Activated naive CD8-positive, alpha-beta T cell treated with anti-CD3 and anti-CD28 coated beads, Interleukin-2, amount 10 ng/mL, durations not matched to agents 7 days and 5 days (primary cell): ENCODE measurements at regions not wholly inside any gene's neighbourhood (a gene's known extent, or its start where the extent isn't known, plus 50 kb on each side); places are given as distances from the start of the nearest gene placed in this dataset.

Source experiments
- ATAC-seq: fragments of 150-1000 bp; cut with Tn5 transposase; one replicate; pipeline ENCODE4 v1.10.0; 2021; ENCODE audit warnings: low read depth, moderate library complexity
- POLR2A ChIA-PET: fragments of 350-600 bp; sonication (Branson Sonifier 250); formaldehyde crosslinking; loops from one replicate; lab custom pipeline; 2021; ENCODE audit warnings: antibody characterized with exemption; lab: Charles Lee
- DNase-seq: peaks from one replicate; pipeline ENCODE4 v3.0.0; 2021
- H3K27ac Mint-ChIP-seq: one replicate; pipeline ENCODE4 v1.8.0; 2022; ENCODE audit warnings: mild to moderate bottlenecking, mixed read lengths
- H3K27me3 Mint-ChIP-seq: one replicate; pipeline ENCODE4 v1.8.0; 2022; ENCODE audit warnings: mild to moderate bottlenecking, moderate library complexity, mixed read lengths
- H3K36me3 Mint-ChIP-seq: one replicate; pipeline ENCODE4 v1.8.0; 2021; ENCODE audit warnings: mild to moderate bottlenecking, mixed read lengths
- H3K4me1 Mint-ChIP-seq: one replicate; pipeline ENCODE4 v1.8.0; 2021; ENCODE audit warnings: mixed read lengths
- H3K4me3 Mint-ChIP-seq: one replicate; pipeline ENCODE4 v1.8.0; 2022; ENCODE audit warnings: mild to moderate bottlenecking, moderate library complexity, mixed read lengths
- H3K9me3 Mint-ChIP-seq: one replicate; pipeline ENCODE4 v1.8.0; 2021; ENCODE audit warnings: mixed read lengths

GRCh38 chr6:12221856-12222255 is 68.3 kb upstream of the EDN1 start:
- Mint-ChIP-seq H3K27ac (no peak overlapping the region), H3K4me1 (no peaks in the 10 kb centered on the region), H3K36me3 (no peaks in the 10 kb centered on the region), H3K9me3 (no peaks in the 10 kb centered on the region), H3K4me3 (no peak overlapping the region), H3K27me3 (peaks cover 3% of the 10 kb centered on the region)
- POLR2A ChIA-PET, result no interaction called here
- no peak for DNase-seq
- no peak for ATAC-seq

DNA sequence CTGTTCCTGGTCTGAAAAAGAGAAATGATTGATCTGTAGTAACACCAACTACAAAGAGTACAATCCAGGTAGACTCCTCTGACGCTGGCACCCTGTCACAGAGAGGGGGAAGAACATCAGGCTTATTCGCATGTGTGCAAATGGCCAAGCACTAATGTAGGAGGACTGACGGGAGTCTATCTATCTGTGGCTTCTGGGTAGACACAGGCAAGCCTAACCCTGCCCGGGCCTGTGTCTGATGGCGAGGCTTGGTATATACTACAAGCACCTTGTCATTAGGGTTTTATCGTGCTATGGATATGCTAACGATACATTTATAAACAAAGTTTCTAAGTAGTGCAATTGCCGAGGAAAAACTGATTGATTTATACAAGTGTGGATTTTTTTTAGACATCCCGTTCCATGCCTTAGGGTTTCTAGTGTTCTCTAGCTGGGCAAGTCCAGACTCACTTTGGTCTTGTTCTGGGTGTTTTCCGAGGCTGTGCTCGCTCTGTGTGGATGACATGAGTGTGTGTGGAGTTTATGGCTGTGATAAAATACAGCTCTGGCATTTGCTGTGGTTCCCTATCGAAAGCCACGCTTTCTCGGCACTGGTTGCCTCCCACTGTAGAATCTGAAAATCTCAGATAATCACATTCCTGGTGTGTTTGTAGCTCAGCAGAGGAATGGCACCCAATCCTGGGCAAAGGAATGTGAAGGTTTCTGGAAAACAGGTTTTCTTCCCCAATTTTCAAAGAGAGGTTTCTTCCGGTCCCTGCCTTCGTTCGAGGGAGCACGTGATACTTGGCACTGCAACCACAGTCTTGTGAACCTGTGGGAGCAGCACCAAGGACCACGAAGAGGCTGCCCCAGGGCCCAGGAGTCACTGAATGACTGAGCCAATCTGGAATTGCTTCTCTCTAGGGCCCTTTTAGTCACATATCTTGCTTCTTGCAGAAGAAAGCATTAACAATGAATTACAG is 67.5 kb upstream of the EDN1 start:
- H3K27ac Mint-ChIP-seq, result no peak overlapping the region
- H3K9me3 Mint-ChIP-seq, result no peaks in the 10 kb centered on the region
- H3K27me3 Mint-ChIP-seq, result peaks cover 3% of the 10 kb centered on the region
- H3K4me1 Mint-ChIP-seq, result no peaks in the 10 kb centered on the region
- ATAC-seq (no peak), DNase-seq (no peak)
- POLR2A ChIA-PET, result no interaction called here
- H3K36me3 Mint-ChIP-seq, result no peaks in the 10 kb centered on the region
- H3K4me3 Mint-ChIP-seq, result no peak overlapping the region

- Mint-ChIP-seq H3K27ac (no peak overlapping the region), H3K4me3 (no peak overlapping the region), H3K9me3 (no peaks in the 10 kb centered on the region), H3K27me3 (peaks cover 3% of the 10 kb centered on the region), H3K36me3 (no peaks in the 10 kb centered on the region), H3K4me1 (no peaks in the 10 kb centered on the region)
- ATAC-seq, result no peak
- no peak for DNase-seq
- POLR2A ChIA-PET, result no interaction called here
These were observed 66.8 kb upstream of the EDN1 start for GRCh38 chr6:12223383-12223782.

DNA sequence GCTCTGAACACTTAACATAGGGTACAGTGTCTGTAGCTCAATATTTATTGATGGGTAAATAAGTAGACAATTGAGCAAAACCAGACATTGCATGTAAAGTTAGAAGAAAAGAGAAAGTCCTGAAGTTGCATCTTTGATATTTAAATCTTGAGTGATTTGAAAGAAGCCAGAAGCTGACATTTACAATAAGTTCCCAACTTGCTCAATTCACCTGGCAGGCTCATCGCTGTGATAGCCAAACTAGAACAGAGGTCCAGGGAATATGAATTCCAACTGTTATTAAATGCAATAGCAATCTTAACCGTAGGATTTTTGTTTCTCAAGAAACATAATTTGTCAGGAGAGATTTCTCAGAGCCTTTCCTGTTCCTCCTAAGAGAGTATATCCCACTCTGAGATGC is 65.9 kb upstream of the EDN1 start:
- no peaks in the 10 kb centered on the region for H3K4me1 Mint-ChIP-seq
- H3K27ac Mint-ChIP-seq, result no peak overlapping the region
- peaks cover 3% of the 10 kb centered on the region for H3K27me3 Mint-ChIP-seq
- POLR2A ChIA-PET, result no interaction called here
- no peak overlapping the region for H3K4me3 Mint-ChIP-seq
- ATAC-seq (no peak), DNase-seq (no peak)
- H3K36me3 Mint-ChIP-seq, result no peaks in the 10 kb centered on the region
- H3K9me3 Mint-ChIP-seq, result no peaks in the 10 kb centered on the region

DNA sequence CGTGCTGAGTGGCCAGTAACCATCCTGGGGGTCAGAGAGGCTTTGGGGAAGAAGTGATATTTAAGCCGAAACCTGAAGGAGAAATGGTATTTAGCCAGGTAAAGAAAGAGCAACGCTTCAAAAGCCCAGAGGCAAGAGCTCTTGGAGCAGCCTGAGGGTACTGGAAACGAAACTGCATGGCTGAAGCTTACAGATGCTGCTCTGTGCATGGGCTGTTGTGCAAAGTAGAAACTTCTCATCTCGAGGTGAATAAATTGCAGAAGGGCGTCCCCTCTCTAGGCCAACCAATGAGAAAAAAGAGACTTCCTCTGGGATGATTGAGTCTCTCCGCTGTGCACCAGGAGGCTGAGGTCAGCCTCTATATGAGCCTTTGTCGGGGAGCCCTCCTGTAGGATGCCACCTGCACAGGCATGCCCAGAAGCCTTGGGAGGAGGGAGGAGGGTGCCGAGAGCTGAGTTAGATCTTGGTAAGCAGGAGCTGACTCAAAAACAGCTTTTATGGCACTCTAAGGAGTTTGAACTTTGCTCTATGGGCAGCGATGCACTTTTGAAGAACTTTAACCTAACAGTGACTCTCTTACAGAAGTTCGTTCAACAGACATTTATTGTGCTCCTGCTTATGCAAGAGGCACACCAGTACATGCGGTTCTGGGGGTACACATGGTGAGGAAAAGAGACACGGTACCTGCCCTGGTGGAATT is 61.6 kb upstream of the EDN1 start:
- Mint-ChIP-seq H3K4me1 (peaks cover 13% of the 10 kb centered on the region), H3K27me3 (peaks cover 3% of the 10 kb centered on the region), H3K27ac (no peak overlapping the region), H3K4me3 (no peak overlapping the region), H3K36me3 (no peaks in the 10 kb centered on the region), H3K9me3 (no peaks in the 10 kb centered on the region)
- ATAC-seq (no peak), DNase-seq (no peak)
- POLR2A ChIA-PET, result no interaction called here

GRCh38 chr6:12229332-12229731 is 60.8 kb upstream of the EDN1 start:
- Mint-ChIP-seq H3K4me1 (peaks cover 20% of the 10 kb centered on the region), H3K27ac (no peak overlapping the region), H3K9me3 (no peaks in the 10 kb centered on the region), H3K36me3 (no peaks in the 10 kb centered on the region), H3K27me3 (peaks cover 3% of the 10 kb centered on the region), H3K4me3 (no peak overlapping the region)
- ATAC-seq (no peak), DNase-seq (no peak)
- POLR2A ChIA-PET, result no interaction called here

DNA sequence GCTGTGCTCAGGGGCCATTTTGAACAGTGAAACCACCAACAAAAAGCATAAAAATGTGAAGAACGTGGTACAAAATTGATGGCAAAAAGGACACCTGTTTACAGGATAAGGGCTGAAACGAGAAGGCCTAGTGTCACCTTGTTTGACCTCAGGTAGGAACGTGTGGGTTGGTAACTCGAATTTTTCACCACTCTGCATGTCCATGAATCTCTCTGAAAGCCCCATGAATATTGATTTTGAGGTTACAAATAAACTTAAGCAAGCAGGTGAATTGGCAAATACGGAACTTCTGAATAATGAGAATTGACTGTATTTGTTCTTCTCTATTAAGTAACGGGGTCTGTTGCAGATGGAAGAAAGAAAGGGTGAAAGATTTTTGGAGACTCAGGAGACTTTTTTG is 59.6 kb upstream of the EDN1 start:
- POLR2A ChIA-PET, result no interaction called here
- no peak for DNase-seq
- H3K27ac Mint-ChIP-seq, result no peak overlapping the region
- H3K36me3 Mint-ChIP-seq, result no peaks in the 10 kb centered on the region
- H3K4me1 Mint-ChIP-seq, result peaks cover 24% of the 10 kb centered on the region
- H3K27me3 Mint-ChIP-seq, result peaks cover 3% of the 10 kb centered on the region
- H3K9me3 Mint-ChIP-seq, result no peaks in the 10 kb centered on the region
- no peak overlapping the region for H3K4me3 Mint-ChIP-seq
- no peak for ATAC-seq

DNA sequence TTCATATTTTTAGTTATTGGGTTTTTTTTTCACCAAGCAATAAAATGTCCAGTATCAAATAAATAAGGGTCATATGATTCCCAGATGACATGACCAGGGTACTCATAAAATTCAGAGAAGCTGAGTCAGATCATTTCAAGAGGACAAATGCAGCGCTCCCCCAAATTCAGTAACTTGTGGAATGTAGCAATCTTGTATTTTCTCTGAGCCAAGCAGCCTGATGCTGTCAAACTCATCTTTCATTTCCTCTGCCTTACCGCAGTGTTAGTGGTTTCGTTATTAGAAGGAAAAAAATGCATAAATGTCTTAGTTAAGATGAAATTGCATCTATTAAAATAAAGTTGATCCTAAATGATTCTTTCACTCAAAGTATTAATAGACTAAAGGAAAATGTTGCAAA is 57.8 kb upstream of the EDN1 start:
- H3K27me3 Mint-ChIP-seq, result no peaks in the 10 kb centered on the region
- ATAC-seq, result peak; percentile 28
- DNase-seq, result no peak
- peak overlapping the region; percentile 42 for H3K4me3 Mint-ChIP-seq
- POLR2A ChIA-PET, result no interaction called here
- peaks cover 24% of the 10 kb centered on the region for H3K4me1 Mint-ChIP-seq
- H3K27ac Mint-ChIP-seq, result peak overlapping the region; percentile 33
- H3K36me3 Mint-ChIP-seq, result no peaks in the 10 kb centered on the region
- no peaks in the 10 kb centered on the region for H3K9me3 Mint-ChIP-seq

DNA sequence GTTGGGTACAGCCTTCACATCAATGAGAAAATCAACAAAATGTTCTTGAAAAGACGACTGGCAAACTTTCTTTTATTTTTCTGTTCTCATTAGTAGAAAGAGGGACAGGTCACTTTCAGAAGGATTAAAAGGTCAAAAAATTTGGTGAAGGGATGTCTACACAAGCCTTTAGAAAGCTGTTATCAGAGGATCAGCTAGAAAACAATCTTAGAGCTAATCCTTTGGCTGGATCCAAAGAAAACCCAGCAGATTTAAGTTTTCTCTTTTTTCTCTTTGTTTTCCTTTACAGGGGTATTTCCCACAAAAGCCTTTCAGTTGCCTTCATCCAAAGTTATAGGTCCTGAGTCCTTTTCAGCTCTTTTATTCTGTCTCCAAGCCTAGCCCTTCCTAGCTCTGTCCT is 57.3 kb upstream of the EDN1 start:
- Mint-ChIP-seq H3K9me3 (no peaks in the 10 kb centered on the region), H3K4me3 (peak overlapping the region; percentile 42), H3K27me3 (no peaks in the 10 kb centered on the region), H3K36me3 (no peaks in the 10 kb centered on the region), H3K4me1 (peaks cover 24% of the 10 kb centered on the region), H3K27ac (peak overlapping the region; percentile 78)
- POLR2A ChIA-PET, result no interaction called here
- ATAC-seq, result no peak
- DNase-seq, result no peak

DNA sequence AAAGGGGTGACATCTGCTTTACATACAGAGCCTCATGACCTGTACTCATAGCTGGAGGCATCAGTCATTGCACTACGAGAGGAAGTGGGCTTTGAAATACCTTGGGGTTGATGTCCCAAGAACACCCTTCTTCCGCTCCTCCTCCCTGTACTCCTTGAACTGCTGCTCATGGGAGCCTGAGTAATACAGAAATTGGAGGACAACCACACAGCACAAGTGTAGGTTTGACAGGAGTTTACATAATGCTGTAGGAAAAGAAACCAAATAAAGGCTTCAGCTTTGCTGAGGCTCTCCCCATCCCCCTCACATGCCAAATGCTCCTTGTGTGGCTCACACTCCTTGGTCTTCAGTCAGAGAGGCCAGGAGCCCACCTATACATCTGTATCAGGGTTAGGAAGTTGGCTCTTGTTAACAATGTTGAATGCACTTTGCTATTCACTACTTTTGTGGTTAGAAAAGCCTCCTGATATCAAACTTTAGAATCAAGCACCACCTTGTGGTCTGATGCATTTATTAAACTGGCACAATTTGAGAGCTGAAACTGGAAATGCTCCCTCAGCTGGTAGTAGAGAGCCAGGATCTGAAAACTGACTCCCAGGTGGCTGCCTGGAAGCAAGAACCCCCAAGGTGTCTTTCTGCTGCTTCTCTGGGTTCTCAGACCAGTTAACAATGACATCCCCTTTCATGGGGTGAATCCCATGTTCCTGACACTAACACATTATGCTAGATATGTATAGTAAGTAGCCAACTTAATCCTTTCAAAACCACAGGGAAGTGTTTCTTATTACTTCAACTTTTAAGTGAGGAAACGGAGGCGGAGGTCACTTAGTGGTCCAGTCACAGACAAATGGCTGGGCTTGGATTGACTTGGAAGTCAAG is 56.2 kb upstream of the EDN1 start:
- H3K36me3 Mint-ChIP-seq, result no peaks in the 10 kb centered on the region
- H3K27me3 Mint-ChIP-seq, result no peaks in the 10 kb centered on the region
- peak overlapping the region; percentile 23 for H3K4me3 Mint-ChIP-seq
- H3K27ac Mint-ChIP-seq, result peak overlapping the region; percentile 78
- no peaks in the 10 kb centered on the region for H3K9me3 Mint-ChIP-seq
- ATAC-seq, result peak; percentile 88
- peak; percentile 29 for DNase-seq
- H3K4me1 Mint-ChIP-seq, result peaks cover 30% of the 10 kb centered on the region
- POLR2A ChIA-PET, result interaction anchor here (0.5 kb wide), 1 partner anchor 528 kb away, joined by 3 read pairs; no protein-coding TSS in a partner anchor

DNA sequence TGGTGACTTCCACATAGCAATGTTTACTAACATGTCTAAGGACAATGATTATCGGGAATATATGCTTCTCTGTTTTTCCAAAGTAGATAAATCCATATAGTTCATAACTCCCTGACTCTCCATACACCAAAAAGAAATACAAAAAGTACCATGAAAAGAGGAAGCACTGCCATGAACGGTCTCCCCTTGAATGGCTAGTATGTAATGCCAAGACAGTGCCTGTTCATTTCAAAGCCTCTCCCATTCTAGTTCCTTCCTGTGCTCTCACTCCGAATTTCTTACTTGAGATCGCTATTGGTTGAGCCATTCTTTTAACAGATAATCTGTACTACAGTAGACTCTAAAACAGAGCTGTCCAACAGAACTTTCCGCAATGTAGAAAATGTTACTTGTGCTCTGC is 54.8 kb upstream of the EDN1 start:
- no peaks in the 10 kb centered on the region for H3K9me3 Mint-ChIP-seq
- ATAC-seq, result no peak
- H3K27ac Mint-ChIP-seq, result no peak overlapping the region
- peaks cover 32% of the 10 kb centered on the region for H3K4me1 Mint-ChIP-seq
- H3K36me3 Mint-ChIP-seq, result no peaks in the 10 kb centered on the region
- POLR2A ChIA-PET, result no interaction called here
- no peaks in the 10 kb centered on the region for H3K27me3 Mint-ChIP-seq
- no peak overlapping the region for H3K4me3 Mint-ChIP-seq
- DNase-seq, result no peak

DNA sequence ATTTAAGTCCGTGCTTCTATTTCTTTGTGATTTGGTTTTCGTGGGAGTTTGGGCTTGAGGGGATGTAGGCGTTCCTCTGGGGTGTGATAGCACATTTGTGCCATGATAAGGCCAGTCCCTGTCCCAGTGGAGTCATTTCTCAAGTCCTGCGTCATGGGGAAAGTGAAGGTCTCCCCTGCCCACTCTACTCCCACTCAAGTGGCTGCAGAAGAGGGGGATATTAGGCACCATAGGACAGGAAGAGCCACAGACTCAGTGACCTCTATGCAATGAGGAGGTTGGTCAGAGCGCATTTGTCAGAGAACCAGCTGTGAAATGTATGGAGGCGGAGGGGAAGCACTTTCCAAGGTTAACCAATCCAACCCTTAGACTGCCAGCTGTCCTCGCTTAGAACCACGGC is 51.9 kb upstream of the EDN1 start:
- no peak for DNase-seq
- Mint-ChIP-seq H3K9me3 (no peaks in the 10 kb centered on the region), H3K27ac (peak overlapping the region; percentile 26), H3K36me3 (no peaks in the 10 kb centered on the region), H3K27me3 (no peaks in the 10 kb centered on the region), H3K4me3 (no peak overlapping the region), H3K4me1 (peaks cover 22% of the 10 kb centered on the region)
- POLR2A ChIA-PET, result no interaction called here
- no peak for ATAC-seq
